GM18861 (cell line): ENCODE measurements at regions not wholly inside any gene's neighbourhood (a gene's known extent, or its start where the extent isn't known, plus 50 kb on each side); places are given as distances from the start of the nearest gene placed in this dataset.

ENCODE experiments used
- ATAC-seq: cut with Tn5 transposase; IDR thresholded peaks from one replicate; pipeline ENCODE4 v1.9.1; 2021; ENCODE audit not compliant: unreplicated experiment

GRCh38 chr4:57501720-57502119 lies 391.5 kb upstream of the IGFBP7 start:
- ATAC-seq = no peak

GRCh38 chr4:57499786-57500185 lies 389.6 kb upstream of the IGFBP7 start:
- no peak for ATAC-seq

- ATAC-seq = no peak
These were observed 388.1 kb upstream of the IGFBP7 start for GRCh38 chr4:57498251-57498650.

GRCh38 chr4:57496697-57497471 lies 386.7 kb upstream of the IGFBP7 start:
- no peak for ATAC-seq

GRCh38 chr4:57494821-57495220 lies 384.6 kb upstream of the IGFBP7 start:
- ATAC-seq = no peak

- ATAC-seq = no peak
These were observed 382.2 kb upstream of the IGFBP7 start for GRCh38 chr4:57492251-57492878.

- ATAC-seq = no peak
These were observed 381.2 kb upstream of the IGFBP7 start for GRCh38 chr4:57491388-57491787.

GRCh38 chr4:57490520-57491255 lies 380.5 kb upstream of the IGFBP7 start:
- no peak for ATAC-seq

- ATAC-seq = no peak
These were observed 378.4 kb upstream of the IGFBP7 start for GRCh38 chr4:57488366-57489162.

GRCh38 chr4:57475424-57475823 lies 365.2 kb upstream of the IGFBP7 start:
- no peak for ATAC-seq

- ATAC-seq = no peak
These were observed 355.3 kb upstream of the IGFBP7 start for GRCh38 chr4:57465321-57466056.

GRCh38 chr4:57462843-57463242 lies 352.7 kb upstream of the IGFBP7 start:
- no peak for ATAC-seq

GRCh38 chr4:57460967-57461366 lies 350.8 kb upstream of the IGFBP7 start:
- ATAC-seq = no peak

GRCh38 chr4:57448901-57449300 lies 338.7 kb upstream of the IGFBP7 start:
- ATAC-seq = no peak

- no peak for ATAC-seq
These were observed 338.3 kb upstream of the IGFBP7 start for GRCh38 chr4:57448452-57448851.

GRCh38 chr4:57446266-57446665 lies 336.1 kb upstream of the IGFBP7 start:
- no peak for ATAC-seq

GRCh38 chr4:57445686-57446085 lies 335.5 kb upstream of the IGFBP7 start:
- ATAC-seq = no peak

GRCh38 chr4:57444671-57445070 lies 334.5 kb upstream of the IGFBP7 start:
- ATAC-seq = no peak

GRCh38 chr4:57443787-57444186 lies 333.6 kb upstream of the IGFBP7 start:
- ATAC-seq = no peak

- ATAC-seq = no peak
These were observed 333.1 kb upstream of the IGFBP7 start for GRCh38 chr4:57443308-57443707.
